GM21723 (cell line): ENCODE measurements at regions not wholly inside any gene's neighbourhood (a gene's known extent, or its start where the extent isn't known, plus 50 kb on each side); places are given as distances from the start of the nearest gene placed in this dataset.

Source experiments
- ATAC-seq: cut with Tn5 transposase; IDR thresholded peaks from one replicate; pipeline ENCODE4 v1.9.1; 2021; ENCODE audit warnings: mild to moderate bottlenecking, moderate library complexity; ENCODE audit not compliant: unreplicated experiment

GRCh38 chr3:157751386-157751785 is 248.2 kb upstream of the VEPH1 start:
- ATAC-seq = no peak

- ATAC-seq = no peak
Observed at GRCh38 chr3:157746391-157746790, 243.2 kb upstream of the VEPH1 start.

- ATAC-seq = no peak
Observed at GRCh38 chr3:157741607-157742006, 238.4 kb upstream of the VEPH1 start.

- ATAC-seq = no peak
Observed at GRCh38 chr3:157738441-157738840, 235.2 kb upstream of the VEPH1 start.

- no peak for ATAC-seq
Observed at GRCh38 chr3:157718800-157719199, 215.6 kb upstream of the VEPH1 start.

- ATAC-seq = no peak
Observed at GRCh38 chr3:157713101-157713500, 209.9 kb upstream of the VEPH1 start.

- ATAC-seq = no peak
Observed at GRCh38 chr3:157705258-157705657, 202.0 kb upstream of the VEPH1 start.

GRCh38 chr3:157700405-157700804 is 197.2 kb upstream of the VEPH1 start:
- ATAC-seq = no peak

- no peak for ATAC-seq
Observed at GRCh38 chr3:157695586-157695985, 192.4 kb upstream of the VEPH1 start.

- no peak for ATAC-seq
Observed at GRCh38 chr3:157695103-157695502, 191.9 kb upstream of the VEPH1 start.

- ATAC-seq = no peak
Observed at GRCh38 chr3:157693762-157694161, 190.5 kb upstream of the VEPH1 start.

GRCh38 chr3:157692468-157692867 is 189.3 kb upstream of the VEPH1 start:
- no peak for ATAC-seq

- no peak for ATAC-seq
Observed at GRCh38 chr3:157683668-157684067, 180.5 kb upstream of the VEPH1 start.

GRCh38 chr3:157672061-157672460 is 168.8 kb upstream of the VEPH1 start:
- no peak for ATAC-seq

GRCh38 chr3:157671656-157672055 is 168.4 kb upstream of the VEPH1 start:
- no peak for ATAC-seq

- no peak for ATAC-seq
Observed at GRCh38 chr3:157669416-157669815, 166.2 kb upstream of the VEPH1 start.

GRCh38 chr3:157667493-157667892 is 164.3 kb upstream of the VEPH1 start:
- no peak for ATAC-seq

GRCh38 chr3:157662171-157662570 is 159.0 kb upstream of the VEPH1 start:
- no peak for ATAC-seq

- no peak for ATAC-seq
Observed at GRCh38 chr3:157660847-157661246, 157.6 kb upstream of the VEPH1 start.

- no peak for ATAC-seq
Observed at GRCh38 chr3:157652366-157652765, 149.2 kb upstream of the VEPH1 start.

- ATAC-seq = no peak
Observed at GRCh38 chr3:157650699-157651098, 147.5 kb upstream of the VEPH1 start.

- no peak for ATAC-seq
Observed at GRCh38 chr3:157650172-157650571, 147.0 kb upstream of the VEPH1 start.

GRCh38 chr3:157649511-157649910 is 146.3 kb upstream of the VEPH1 start:
- no peak for ATAC-seq

GRCh38 chr3:157647820-157648219 is 144.6 kb upstream of the VEPH1 start:
- no peak for ATAC-seq
